Activated CD4-positive, alpha-beta memory T cell treated with anti-CD3 and anti-CD28 coated beads, Interleukin-2, amount 10 ng/mL, durations not matched to agents 7 days and 5 days (primary cell): ENCODE measurements at regions not wholly inside any gene's neighbourhood (a gene's known extent, or its start where the extent isn't known, plus 50 kb on each side); places are given as distances from the start of the nearest gene placed in this dataset.

Source experiments
- CTCF ChIA-PET: fragments of 350-600 bp; sonication (Branson Sonifier 250); formaldehyde crosslinking; loops from one replicate; lab custom pipeline; 2021; ENCODE audit warnings: antibody characterized with exemption, inconsistent platforms; lab: Charles Lee
- POLR2A ChIA-PET: fragments of 350-600 bp; sonication (Branson Sonifier 250); formaldehyde crosslinking; loops from one replicate; lab custom pipeline; 2021; ENCODE audit warnings: antibody characterized with exemption; lab: Charles Lee
- DNase-seq: peaks from one replicate; pipeline ENCODE4 v3.0.0-alpha.2; 2020
- H3K27ac Mint-ChIP-seq: one replicate; pipeline ENCODE4 v1.8.0; 2021; ENCODE audit warnings: mild to moderate bottlenecking, mixed read lengths
- H3K27me3 Mint-ChIP-seq: one replicate; pipeline ENCODE4 v1.8.0; 2021; ENCODE audit warnings: mixed read lengths
- H3K36me3 Mint-ChIP-seq: one replicate; pipeline ENCODE4 v1.8.0; 2021; ENCODE audit warnings: low read depth, mixed read lengths
- H3K4me1 Mint-ChIP-seq: one replicate; pipeline ENCODE4 v1.8.0; 2021; ENCODE audit warnings: mixed read lengths
- H3K4me3 Mint-ChIP-seq: one replicate; pipeline ENCODE4 v1.8.0; 2021; ENCODE audit warnings: mild to moderate bottlenecking, mixed read lengths
- H3K9me3 Mint-ChIP-seq: one replicate; pipeline ENCODE4 v1.8.0; 2021; ENCODE audit warnings: mixed read lengths

GRCh38 chr3:194971009-194971408 lies 285.3 kb downstream of the FAM43A start:
- Mint-ChIP-seq H3K27me3 (peaks cover 32% of the 10 kb centered on the region), H3K9me3 (no peaks in the 10 kb centered on the region), H3K36me3 (no peaks in the 10 kb centered on the region), H3K27ac (no peak overlapping the region), H3K4me1 (no peaks in the 10 kb centered on the region), H3K4me3 (no peak overlapping the region)
- POLR2A ChIA-PET, result no interaction called here
- no peak for DNase-seq
- CTCF ChIA-PET, result no interaction called here

- Mint-ChIP-seq H3K36me3 (no peaks in the 10 kb centered on the region), H3K4me3 (no peak overlapping the region), H3K9me3 (no peaks in the 10 kb centered on the region), H3K27ac (no peak overlapping the region), H3K27me3 (peaks cover 31% of the 10 kb centered on the region), H3K4me1 (no peaks in the 10 kb centered on the region)
- POLR2A ChIA-PET, result no interaction called here
- DNase-seq, result peak; percentile 6
- CTCF ChIA-PET, result no interaction called here
Observed at GRCh38 chr3:194971965-194972364, 286.3 kb downstream of the FAM43A start.

- Mint-ChIP-seq H3K4me1 (no peaks in the 10 kb centered on the region), H3K36me3 (no peaks in the 10 kb centered on the region), H3K27me3 (peaks cover 30% of the 10 kb centered on the region), H3K9me3 (no peaks in the 10 kb centered on the region), H3K27ac (no peak overlapping the region), H3K4me3 (no peak overlapping the region)
- POLR2A ChIA-PET, result no interaction called here
- DNase-seq, result peak; percentile 1
- CTCF ChIA-PET, result no interaction called here
Observed at GRCh38 chr3:194972641-194973040, 287.0 kb downstream of the FAM43A start.

GRCh38 chr3:194973366-194974000 lies 287.8 kb downstream of the FAM43A start:
- H3K36me3 Mint-ChIP-seq, result no peaks in the 10 kb centered on the region
- POLR2A ChIA-PET, result no interaction called here
- DNase-seq, result peak; percentile 10

GRCh38 chr3:194974468-194975135 lies 288.9 kb downstream of the FAM43A start:
- DNase-seq, result peak; percentile 11
- H3K9me3 Mint-ChIP-seq, result no peaks in the 10 kb centered on the region
- H3K4me3 Mint-ChIP-seq, result no peak overlapping the region
- H3K27ac Mint-ChIP-seq, result no peak overlapping the region
- POLR2A ChIA-PET, result no interaction called here
- no peaks in the 10 kb centered on the region for H3K36me3 Mint-ChIP-seq
- CTCF ChIA-PET, result no interaction called here
- peaks cover 31% of the 10 kb centered on the region for H3K27me3 Mint-ChIP-seq
- H3K4me1 Mint-ChIP-seq, result no peaks in the 10 kb centered on the region

More at GRCh38 chr3:194973366-194974000, 287.8 kb downstream of the FAM43A start:
- no peak overlapping the region for H3K4me3 Mint-ChIP-seq
- CTCF ChIA-PET, result interaction anchor here (0.7 kb wide), 1 partner anchor 291 kb away, joined by 3 read pairs; no protein-coding TSS in a partner anchor
- H3K4me1 Mint-ChIP-seq, result no peaks in the 10 kb centered on the region
- H3K27me3 Mint-ChIP-seq, result peaks cover 30% of the 10 kb centered on the region
- H3K9me3 Mint-ChIP-seq, result no peaks in the 10 kb centered on the region
- no peak overlapping the region for H3K27ac Mint-ChIP-seq

GRCh38 chr3:194976049-194976451 lies 290.4 kb downstream of the FAM43A start:
- POLR2A ChIA-PET, result no interaction called here

GRCh38 chr3:194976874-194977273 lies 291.2 kb downstream of the FAM43A start:
- Mint-ChIP-seq H3K4me3 (no peak overlapping the region), H3K4me1 (no peaks in the 10 kb centered on the region), H3K36me3 (no peaks in the 10 kb centered on the region), H3K9me3 (no peaks in the 10 kb centered on the region), H3K27ac (no peak overlapping the region), H3K27me3 (peaks cover 26% of the 10 kb centered on the region)
- ChIA-PET POLR2A (no interaction called here), CTCF (no interaction called here)
- DNase-seq, result no peak

More at GRCh38 chr3:194976049-194976451, 290.4 kb downstream of the FAM43A start:
- Mint-ChIP-seq H3K4me3 (no peak overlapping the region), H3K36me3 (no peaks in the 10 kb centered on the region), H3K9me3 (no peaks in the 10 kb centered on the region), H3K27ac (no peak overlapping the region), H3K27me3 (peaks cover 28% of the 10 kb centered on the region), H3K4me1 (no peaks in the 10 kb centered on the region)
- CTCF ChIA-PET, result interaction anchor here (0.6 kb wide), 1 partner anchor 128 kb away, joined by 3 read pairs; no protein-coding TSS in a partner anchor
- DNase-seq, result peak; percentile 4

- CTCF ChIA-PET, result no interaction called here
- no peak for DNase-seq
- Mint-ChIP-seq H3K4me3 (no peak overlapping the region), H3K27me3 (peaks cover 27% of the 10 kb centered on the region), H3K36me3 (no peaks in the 10 kb centered on the region), H3K4me1 (no peaks in the 10 kb centered on the region), H3K27ac (no peak overlapping the region), H3K9me3 (no peaks in the 10 kb centered on the region)
- POLR2A ChIA-PET, result no interaction called here
Observed at GRCh38 chr3:194977356-194977755, 291.7 kb downstream of the FAM43A start.

GRCh38 chr3:194979173-194979572 lies 291.8 kb downstream of the XXYLT1 start:
- CTCF ChIA-PET, result interaction anchor here (0.6 kb wide), 1 partner anchor 350 kb away, joined by 3 read pairs; no protein-coding TSS in a partner anchor
- Mint-ChIP-seq H3K27me3 (peaks cover 28% of the 10 kb centered on the region), H3K4me1 (no peaks in the 10 kb centered on the region), H3K9me3 (no peaks in the 10 kb centered on the region), H3K36me3 (no peaks in the 10 kb centered on the region), H3K27ac (no peak overlapping the region), H3K4me3 (no peak overlapping the region)
- POLR2A ChIA-PET, result no interaction called here
- no peak for DNase-seq

GRCh38 chr3:194982472-194982871 lies 288.5 kb downstream of the XXYLT1 start:
- H3K4me3 Mint-ChIP-seq, result no peak overlapping the region
- H3K4me1 Mint-ChIP-seq, result no peaks in the 10 kb centered on the region
- no peaks in the 10 kb centered on the region for H3K36me3 Mint-ChIP-seq
- peaks cover 26% of the 10 kb centered on the region for H3K27me3 Mint-ChIP-seq
- peak; percentile 1 for DNase-seq
- no peaks in the 10 kb centered on the region for H3K9me3 Mint-ChIP-seq
- no peak overlapping the region for H3K27ac Mint-ChIP-seq
- POLR2A ChIA-PET, result no interaction called here
- CTCF ChIA-PET, result no interaction called here

- Mint-ChIP-seq H3K36me3 (no peaks in the 10 kb centered on the region), H3K27ac (no peak overlapping the region), H3K4me1 (no peaks in the 10 kb centered on the region), H3K9me3 (no peaks in the 10 kb centered on the region), H3K4me3 (no peak overlapping the region), H3K27me3 (peaks cover 22% of the 10 kb centered on the region)
- POLR2A ChIA-PET, result no interaction called here
- no peak for DNase-seq
- CTCF ChIA-PET, result no interaction called here
Observed at GRCh38 chr3:194983121-194983520, 287.8 kb downstream of the XXYLT1 start.

- Mint-ChIP-seq H3K27me3 (peaks cover 20% of the 10 kb centered on the region), H3K27ac (no peak overlapping the region), H3K36me3 (no peaks in the 10 kb centered on the region), H3K9me3 (no peaks in the 10 kb centered on the region), H3K4me1 (no peaks in the 10 kb centered on the region), H3K4me3 (no peak overlapping the region)
- POLR2A ChIA-PET, result no interaction called here
- CTCF ChIA-PET, result no interaction called here
- no peak for DNase-seq
Observed at GRCh38 chr3:194983620-194984019, 287.3 kb downstream of the XXYLT1 start.

GRCh38 chr3:194984066-194984465 lies 286.9 kb downstream of the XXYLT1 start:
- peak; percentile 3 for DNase-seq
- Mint-ChIP-seq H3K4me3 (no peak overlapping the region), H3K4me1 (no peaks in the 10 kb centered on the region), H3K9me3 (no peaks in the 10 kb centered on the region), H3K36me3 (no peaks in the 10 kb centered on the region), H3K27me3 (peaks cover 18% of the 10 kb centered on the region), H3K27ac (no peak overlapping the region)
- ChIA-PET POLR2A (no interaction called here), CTCF (no interaction called here)

- ChIA-PET CTCF (no interaction called here), POLR2A (no interaction called here)
- Mint-ChIP-seq H3K4me1 (no peaks in the 10 kb centered on the region), H3K9me3 (no peaks in the 10 kb centered on the region), H3K36me3 (no peaks in the 10 kb centered on the region), H3K27me3 (peaks cover 14% of the 10 kb centered on the region), H3K27ac (no peak overlapping the region), H3K4me3 (no peak overlapping the region)
- DNase-seq, result peak; percentile 1
Observed at GRCh38 chr3:194984622-194985021, 286.3 kb downstream of the XXYLT1 start.
